K562 (cell line): ENCODE measurements at regions not wholly inside any gene's neighbourhood (a gene's known extent, or its start where the extent isn't known, plus 50 kb on each side); places are given as distances from the start of the nearest gene placed in this dataset.

Experiments
- CBFB ChIP-seq: sonication (generic); formaldehyde crosslinking; IDR thresholded peaks from 2 replicates; pipeline ENCODE4 v1.4.0; 2020; ENCODE audit warnings: mild to moderate bottlenecking, missing genetic modification reagents
- MAFG ChIP-seq: fragments of 450-650 bp; conservative IDR thresholded peaks from 2 replicates; pipeline ENCODE4 v1.6.1; 2016; ENCODE audit warnings: missing genetic modification characterization, missing compliant biosample characterization
- SRSF3 ChIP-seq: fragments of 200-400 bp; formaldehyde crosslinking; IDR thresholded peaks from 2 replicates; pipeline ENCODE4 v1.6.1; 2016; ENCODE audit warnings: mild to moderate bottlenecking, low read length, moderate library complexity; ENCODE audit not compliant: insufficient read depth
- TCF3 ChIP-seq: sonication (generic); formaldehyde crosslinking; IDR thresholded peaks from 2 replicates; pipeline ENCODE4 v1.4.0; 2020; ENCODE audit warnings: mild to moderate bottlenecking, missing genetic modification reagents
- TF ChIP-seq, protein P1 (sequence below), 2 experiments: fragments of 450-650 bp in 1 of 2; sonication (generic) in 1 of 2; formaldehyde crosslinking in 1 of 2; IDR thresholded peaks; 2 replicates each; pipeline versions ENCODE4 v1.7.1 to v1.9.0; 2016 to 2022; ENCODE audit warnings: inconsistent platforms in 1 of 2, mild to moderate bottlenecking in 1 of 2, missing genetic modification reagents in 1 of 2
- TF ChIP-seq, protein P2 (sequence below): sonication (generic); formaldehyde crosslinking; IDR thresholded peaks from 2 replicates; pipeline ENCODE4 v1.8.1; 2023; ENCODE audit warnings: missing genetic modification reagents, mild to moderate bottlenecking, borderline replicate concordance
- TF ChIP-seq, protein P3 (sequence below), 3 experiments: IDR thresholded peaks in 2 of 3; conservative IDR thresholded peaks in 1 of 3; 2 replicates each; pipeline ENCODE4 v1.5.1; 2011 to 2012; ENCODE audit warnings: low read length in 3 of 3, mild to moderate bottlenecking in 3 of 3, control low read depth in 2 of 3, improper control_type of control experiment in 1 of 3, inconsistent platforms in 1 of 3, low read depth in 1 of 3, mixed read lengths in 1 of 3, moderate library complexity in 1 of 3; ENCODE audit not compliant: insufficient read depth in 2 of 3
- TF ChIP-seq, protein P4 (sequence below): fragments of 450-650 bp; IDR thresholded peaks from 2 replicates; pipeline ENCODE4 v1.7.1; 2018; ENCODE audit warnings: mild to moderate bottlenecking, low read depth; ENCODE audit not compliant: partially characterized antibody

DNA sequence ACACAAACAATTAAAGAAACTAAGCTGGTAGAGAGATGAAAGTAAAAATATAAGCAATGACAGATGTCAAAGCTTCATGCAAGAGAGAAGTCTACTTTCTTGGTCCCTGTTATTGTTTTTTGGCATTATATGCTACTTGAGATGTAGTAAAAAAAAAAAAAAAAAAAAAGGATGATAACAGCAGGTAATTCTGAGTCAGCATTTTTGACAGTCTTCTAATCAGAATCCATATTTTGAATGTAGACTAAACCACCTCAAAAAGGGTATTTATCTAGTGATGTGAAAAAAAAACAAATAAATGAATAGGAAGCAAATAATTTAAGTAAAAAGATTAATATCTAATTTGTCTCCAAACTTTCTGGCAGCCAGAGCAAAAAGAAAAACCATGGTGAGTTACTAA lies 422.2 kb upstream of the CPEB2 start (continued):
- TF ChIP-seq, protein P1, sequence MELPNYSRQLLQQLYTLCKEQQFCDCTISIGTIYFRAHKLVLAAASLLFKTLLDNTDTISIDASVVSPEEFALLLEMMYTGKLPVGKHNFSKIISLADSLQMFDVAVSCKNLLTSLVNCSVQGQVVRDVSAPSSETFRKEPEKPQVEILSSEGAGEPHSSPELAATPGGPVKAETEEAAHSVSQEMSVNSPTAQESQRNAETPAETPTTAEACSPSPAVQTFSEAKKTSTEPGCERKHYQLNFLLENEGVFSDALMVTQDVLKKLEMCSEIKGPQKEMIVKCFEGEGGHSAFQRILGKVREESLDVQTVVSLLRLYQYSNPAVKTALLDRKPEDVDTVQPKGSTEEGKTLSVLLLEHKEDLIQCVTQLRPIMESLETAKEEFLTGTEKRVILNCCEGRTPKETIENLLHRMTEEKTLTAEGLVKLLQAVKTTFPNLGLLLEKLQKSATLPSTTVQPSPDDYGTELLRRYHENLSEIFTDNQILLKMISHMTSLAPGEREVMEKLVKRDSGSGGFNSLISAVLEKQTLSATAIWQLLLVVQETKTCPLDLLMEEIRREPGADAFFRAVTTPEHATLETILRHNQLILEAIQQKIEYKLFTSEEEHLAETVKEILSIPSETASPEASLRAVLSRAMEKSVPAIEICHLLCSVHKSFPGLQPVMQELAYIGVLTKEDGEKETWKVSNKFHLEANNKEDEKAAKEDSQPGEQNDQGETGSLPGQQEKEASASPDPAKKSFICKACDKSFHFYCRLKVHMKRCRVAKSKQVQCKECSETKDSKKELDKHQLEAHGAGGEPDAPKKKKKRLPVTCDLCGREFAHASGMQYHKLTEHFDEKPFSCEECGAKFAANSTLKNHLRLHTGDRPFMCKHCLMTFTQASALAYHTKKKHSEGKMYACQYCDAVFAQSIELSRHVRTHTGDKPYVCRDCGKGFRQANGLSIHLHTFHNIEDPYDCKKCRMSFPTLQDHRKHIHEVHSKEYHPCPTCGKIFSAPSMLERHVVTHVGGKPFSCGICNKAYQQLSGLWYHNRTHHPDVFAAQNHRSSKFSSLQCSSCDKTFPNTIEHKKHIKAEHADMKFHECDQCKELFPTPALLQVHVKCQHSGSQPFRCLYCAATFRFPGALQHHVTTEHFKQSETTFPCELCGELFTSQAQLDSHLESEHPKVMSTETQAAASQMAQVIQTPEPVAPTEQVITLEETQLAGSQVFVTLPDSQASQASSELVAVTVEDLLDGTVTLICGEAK (IDR thresholded peaks at IDR 0.05), result no peak
- TF ChIP-seq, protein P1 (CRISPR knock-in tag; IDR thresholded peaks at IDR 0.05), result no peak
- TF ChIP-seq MAFG (tag) (peak; percentile 47; the same call in 1 of the 2 replicates), CBFB (CRISPR knock-in tag) (no peak), SRSF3 (no peak), TCF3 (CRISPR knock-in tag) (no peak)
- TF ChIP-seq, protein P2, sequence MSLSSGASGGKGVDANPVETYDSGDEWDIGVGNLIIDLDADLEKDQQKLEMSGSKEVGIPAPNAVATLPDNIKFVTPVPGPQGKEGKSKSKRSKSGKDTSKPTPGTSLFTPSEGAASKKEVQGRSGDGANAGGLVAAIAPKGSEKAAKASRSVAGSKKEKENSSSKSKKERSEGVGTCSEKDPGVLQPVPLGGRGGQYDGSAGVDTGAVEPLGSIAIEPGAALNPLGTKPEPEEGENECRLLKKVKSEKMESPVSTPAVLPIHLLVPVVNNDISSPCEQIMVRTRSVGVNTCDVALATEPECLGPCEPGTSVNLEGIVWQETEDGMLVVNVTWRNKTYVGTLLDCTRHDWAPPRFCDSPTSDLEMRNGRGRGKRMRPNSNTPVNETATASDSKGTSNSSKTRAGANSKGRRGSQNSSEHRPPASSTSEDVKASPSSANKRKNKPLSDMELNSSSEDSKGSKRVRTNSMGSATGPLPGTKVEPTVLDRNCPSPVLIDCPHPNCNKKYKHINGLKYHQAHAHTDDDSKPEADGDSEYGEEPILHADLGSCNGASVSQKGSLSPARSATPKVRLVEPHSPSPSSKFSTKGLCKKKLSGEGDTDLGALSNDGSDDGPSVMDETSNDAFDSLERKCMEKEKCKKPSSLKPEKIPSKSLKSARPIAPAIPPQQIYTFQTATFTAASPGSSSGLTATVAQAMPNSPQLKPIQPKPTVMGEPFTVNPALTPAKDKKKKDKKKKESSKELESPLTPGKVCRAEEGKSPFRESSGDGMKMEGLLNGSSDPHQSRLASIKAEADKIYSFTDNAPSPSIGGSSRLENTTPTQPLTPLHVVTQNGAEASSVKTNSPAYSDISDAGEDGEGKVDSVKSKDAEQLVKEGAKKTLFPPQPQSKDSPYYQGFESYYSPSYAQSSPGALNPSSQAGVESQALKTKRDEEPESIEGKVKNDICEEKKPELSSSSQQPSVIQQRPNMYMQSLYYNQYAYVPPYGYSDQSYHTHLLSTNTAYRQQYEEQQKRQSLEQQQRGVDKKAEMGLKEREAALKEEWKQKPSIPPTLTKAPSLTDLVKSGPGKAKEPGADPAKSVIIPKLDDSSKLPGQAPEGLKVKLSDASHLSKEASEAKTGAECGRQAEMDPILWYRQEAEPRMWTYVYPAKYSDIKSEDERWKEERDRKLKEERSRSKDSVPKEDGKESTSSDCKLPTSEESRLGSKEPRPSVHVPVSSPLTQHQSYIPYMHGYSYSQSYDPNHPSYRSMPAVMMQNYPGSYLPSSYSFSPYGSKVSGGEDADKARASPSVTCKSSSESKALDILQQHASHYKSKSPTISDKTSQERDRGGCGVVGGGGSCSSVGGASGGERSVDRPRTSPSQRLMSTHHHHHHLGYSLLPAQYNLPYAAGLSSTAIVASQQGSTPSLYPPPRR (CRISPR knock-in tag), result no peak
- TF ChIP-seq, protein P3, sequence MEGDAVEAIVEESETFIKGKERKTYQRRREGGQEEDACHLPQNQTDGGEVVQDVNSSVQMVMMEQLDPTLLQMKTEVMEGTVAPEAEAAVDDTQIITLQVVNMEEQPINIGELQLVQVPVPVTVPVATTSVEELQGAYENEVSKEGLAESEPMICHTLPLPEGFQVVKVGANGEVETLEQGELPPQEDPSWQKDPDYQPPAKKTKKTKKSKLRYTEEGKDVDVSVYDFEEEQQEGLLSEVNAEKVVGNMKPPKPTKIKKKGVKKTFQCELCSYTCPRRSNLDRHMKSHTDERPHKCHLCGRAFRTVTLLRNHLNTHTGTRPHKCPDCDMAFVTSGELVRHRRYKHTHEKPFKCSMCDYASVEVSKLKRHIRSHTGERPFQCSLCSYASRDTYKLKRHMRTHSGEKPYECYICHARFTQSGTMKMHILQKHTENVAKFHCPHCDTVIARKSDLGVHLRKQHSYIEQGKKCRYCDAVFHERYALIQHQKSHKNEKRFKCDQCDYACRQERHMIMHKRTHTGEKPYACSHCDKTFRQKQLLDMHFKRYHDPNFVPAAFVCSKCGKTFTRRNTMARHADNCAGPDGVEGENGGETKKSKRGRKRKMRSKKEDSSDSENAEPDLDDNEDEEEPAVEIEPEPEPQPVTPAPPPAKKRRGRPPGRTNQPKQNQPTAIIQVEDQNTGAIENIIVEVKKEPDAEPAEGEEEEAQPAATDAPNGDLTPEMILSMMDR (IDR thresholded peaks at IDR 0.05 in 2 of 3, conservative IDR thresholded peaks at IDR 0.05 in 1 of 3; ENCODE audit: insufficient read depth in 2 of 3, low read depth in 1 of 3, low read length in 3 of 3), result no peak
- TF ChIP-seq, protein P4, sequence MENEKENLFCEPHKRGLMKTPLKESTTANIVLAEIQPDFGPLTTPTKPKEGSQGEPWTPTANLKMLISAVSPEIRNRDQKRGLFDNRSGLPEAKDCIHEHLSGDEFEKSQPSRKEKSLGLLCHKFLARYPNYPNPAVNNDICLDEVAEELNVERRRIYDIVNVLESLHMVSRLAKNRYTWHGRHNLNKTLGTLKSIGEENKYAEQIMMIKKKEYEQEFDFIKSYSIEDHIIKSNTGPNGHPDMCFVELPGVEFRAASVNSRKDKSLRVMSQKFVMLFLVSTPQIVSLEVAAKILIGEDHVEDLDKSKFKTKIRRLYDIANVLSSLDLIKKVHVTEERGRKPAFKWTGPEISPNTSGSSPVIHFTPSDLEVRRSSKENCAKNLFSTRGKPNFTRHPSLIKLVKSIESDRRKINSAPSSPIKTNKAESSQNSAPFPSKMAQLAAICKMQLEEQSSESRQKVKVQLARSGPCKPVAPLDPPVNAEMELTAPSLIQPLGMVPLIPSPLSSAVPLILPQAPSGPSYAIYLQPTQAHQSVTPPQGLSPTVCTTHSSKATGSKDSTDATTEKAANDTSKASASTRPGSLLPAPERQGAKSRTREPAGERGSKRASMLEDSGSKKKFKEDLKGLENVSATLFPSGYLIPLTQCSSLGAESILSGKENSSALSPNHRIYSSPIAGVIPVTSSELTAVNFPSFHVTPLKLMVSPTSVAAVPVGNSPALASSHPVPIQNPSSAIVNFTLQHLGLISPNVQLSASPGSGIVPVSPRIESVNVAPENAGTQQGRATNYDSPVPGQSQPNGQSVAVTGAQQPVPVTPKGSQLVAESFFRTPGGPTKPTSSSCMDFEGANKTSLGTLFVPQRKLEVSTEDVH, result no peak
